GM12878 (cell line): ENCODE measurements at regions not wholly inside any gene's neighbourhood (a gene's known extent, or its start where the extent isn't known, plus 50 kb on each side); places are given as distances from the start of the nearest gene placed in this dataset.

Experiments used
- ATAC-seq: fragments of 200-7000 bp; cut with Tn5 transposase; 3 replicates; pipeline ENCODE4 v1.9.1; 2020; ENCODE audit warnings: mild to moderate bottlenecking, moderate library complexity
- BruUV-seq: library from RNA; stranded (reverse); fragments of 400-500 nt; replicated peaks from 2 replicates; lab custom pipeline; 2021; lab: Mats Ljungman, UMichigan
- CTCF ChIA-PET: fragments of 300-600 bp; sonication (Branson Sonifier 250); formaldehyde crosslinking; extraction: SDS; loops from one replicate; lab custom pipeline; 2021; ENCODE audit warnings: inconsistent platforms; lab: Yijun Ruan, JAX
- POLR2A ChIA-PET: fragments of 350-600 bp; formaldehyde crosslinking; extraction: SDS; loops from one replicate; lab custom pipeline; 2021; ENCODE audit warnings: inconsistent platforms; lab: Charles Lee
- RAD21 ChIA-PET: fragments of 300-600 bp; sonication (Branson Sonifier 250); formaldehyde crosslinking; loops from one replicate; lab custom pipeline; 2023; ENCODE audit warnings: antibody characterized with exemption; ENCODE audit not compliant: unreplicated experiment; lab: Charles Lee
- SMC1A ChIA-PET: fragments of 300-600 bp; sonication (Branson Sonifier 250); formaldehyde crosslinking; loops from one replicate; lab custom pipeline; 2023; ENCODE audit not compliant: unreplicated experiment, uncharacterized antibody; lab: Charles Lee
- DNase-seq: peaks from one replicate; pipeline ENCODE4 v3.0.0-alpha.2; 2011; ENCODE audit warnings: low read depth, low spot score
- FAIRE-seq: peaks from 3 replicates; lab custom pipeline; 2011; peaks lifted over from hg19 to GRCh38; lab: Jason Lieb, UNC
- H2AFZ ChIP-seq: 2 replicates; pipeline ENCODE4 v1.6.0; 2011; ENCODE audit warnings: low read depth, low read length, control low read depth; ENCODE audit not compliant: control insufficient read depth
- H3K27ac ChIP-seq: 2 replicates; pipeline ENCODE4 v1.5.1; 2011; ENCODE audit warnings: control low read depth; ENCODE audit not compliant: control insufficient read depth, insufficient read depth
- H3K27me3 ChIP-seq, 2 experiments: replicated peaks in 1 of 2; 2 replicates each; pipeline versions ENCODE4 v1.6.0 to v1.6.1; 2011; ENCODE audit warnings: low read length in 1 of 2; ENCODE audit not compliant: control insufficient read depth in 2 of 2, insufficient read depth in 2 of 2
- H3K36me3 ChIP-seq, 2 experiments: 2 replicates each; pipeline ENCODE4 v1.5.1; 2011; ENCODE audit warnings: low read length in 1 of 2; ENCODE audit not compliant: control insufficient read depth in 2 of 2, insufficient read depth in 2 of 2
- H3K4me1 ChIP-seq: 2 replicates; pipeline ENCODE4 v1.6.1; 2011; ENCODE audit warnings: mild to moderate bottlenecking, low read length, moderate library complexity, mixed read lengths; ENCODE audit not compliant: control insufficient read depth, insufficient read depth
- H3K4me2 ChIP-seq: 2 replicates; pipeline ENCODE4 v1.6.0; 2011; ENCODE audit warnings: control low read depth; ENCODE audit not compliant: control insufficient read depth, insufficient read depth
- H3K4me3 ChIP-seq: fragments of 200-600 bp; sonication (generic); 2 replicates; pipeline ENCODE4 v1.5.1; 2016
- H3K79me2 ChIP-seq: 2 replicates; pipeline ENCODE4 v1.6.0; 2011; ENCODE audit warnings: low read length; ENCODE audit not compliant: control insufficient read depth, insufficient read depth
- H3K9ac ChIP-seq: 2 replicates; pipeline ENCODE4 v1.8.0; 2011; ENCODE audit warnings: low read length, control low read depth, mixed read lengths; ENCODE audit not compliant: control insufficient read depth, insufficient read depth
- H3K9me3 ChIP-seq: replicated peaks from 3 replicates; pipeline ENCODE4 v1.5.1; 2011; ENCODE audit warnings: mild to moderate bottlenecking, low read length; ENCODE audit not compliant: control insufficient read depth, insufficient read depth
- H4K20me1 ChIP-seq: 2 replicates; pipeline ENCODE4 v1.6.0; 2011; ENCODE audit not compliant: control insufficient read depth, insufficient read depth
- ASH2L ChIP-seq: fragments of 300-600, 200-600 bp; sonication (generic); IDR thresholded peaks from 2 replicates; pipeline ENCODE4 v1.6.1; 2017; ENCODE audit warnings: low read depth, mild to moderate bottlenecking, borderline replicate concordance
- ATF7 ChIP-seq: fragments of 450-650 bp; IDR thresholded peaks from 2 replicates; pipeline ENCODE4 v1.6.1; 2016; ENCODE audit warnings: low read depth, mild to moderate bottlenecking
- CBX5 ChIP-seq: sonication (generic); IDR thresholded peaks from 2 replicates; pipeline ENCODE4 v1.6.1; 2016; ENCODE audit warnings: low read depth, moderate library complexity, mild to moderate bottlenecking, inconsistent platforms
- E2F8 ChIP-seq: fragments of 450-650 bp; IDR thresholded peaks from 2 replicates; pipeline ENCODE4 v1.6.1; 2018; ENCODE audit warnings: mild to moderate bottlenecking, low read depth, moderate library complexity; ENCODE audit not compliant: partially characterized antibody
- EED ChIP-seq: sonication (generic); IDR thresholded peaks from 2 replicates; pipeline ENCODE4 v1.6.1; 2016; ENCODE audit warnings: antibody characterized with exemption, low read depth
- EP300 ChIP-seq, 2 experiments: fragments of 150-350 bp in 1 of 2; IDR thresholded peaks; 2 replicates each; pipeline ENCODE4 v1.6.1; 2011 to 2012; ENCODE audit warnings: low read depth in 2 of 2, low read length in 2 of 2, borderline replicate concordance in 1 of 2, improper control_type of control experiment in 1 of 2, inconsistent platforms in 1 of 2; ENCODE audit not compliant: control insufficient read depth in 1 of 2
- FOS ChIP-seq: IDR thresholded peaks from 3 replicates; pipeline ENCODE4 v1.6.1; 2011; ENCODE audit warnings: borderline replicate concordance; ENCODE audit not compliant: insufficient read length; ENCODE audit errors: extremely low read depth
- GATAD2B ChIP-seq: fragments of 450-650 bp; conservative IDR thresholded peaks from 2 replicates; pipeline ENCODE4 v1.6.1; 2017; ENCODE audit warnings: low read depth, mild to moderate bottlenecking, moderate library complexity
- IKZF2 ChIP-seq, 2 experiments: fragments of 450-650 bp; IDR thresholded peaks; 2 replicates each; pipeline ENCODE4 v1.6.1; 2017; ENCODE audit warnings: mild to moderate bottlenecking in 2 of 2, moderate library complexity in 2 of 2
- JUND ChIP-seq: IDR thresholded peaks from 2 replicates; pipeline ENCODE4 v1.6.1; 2012; ENCODE audit warnings: low read depth, mild to moderate bottlenecking, low read length, improper control_type of control experiment, moderate library complexity
- RCOR1 ChIP-seq: conservative IDR thresholded peaks from 2 replicates; pipeline ENCODE4 v1.6.1; 2012; ENCODE audit warnings: low read depth, low read length, improper control_type of control experiment
- RELA ChIP-seq: fragments of 450-650 bp; IDR thresholded peaks from 2 replicates; pipeline ENCODE4 v1.8.0; 2014; ENCODE audit warnings: borderline replicate concordance; ENCODE audit not compliant: partially characterized antibody
- SIX5 ChIP-seq: IDR thresholded peaks from 2 replicates; pipeline ENCODE4 v1.6.1; 2011; ENCODE audit warnings: mild to moderate bottlenecking, low read depth, low read length, moderate library complexity; ENCODE audit not compliant: severe bottlenecking
- SRF ChIP-seq, 2 experiments: IDR thresholded peaks; 2 replicates each; pipeline ENCODE4 v1.6.1; 2011; ENCODE audit warnings: low read depth in 2 of 2, low read length in 2 of 2, mild to moderate bottlenecking in 1 of 2, moderate library complexity in 1 of 2
- ZBTB11 ChIP-seq: fragments of 450-650 bp; formaldehyde crosslinking; IDR thresholded peaks from 2 replicates; pipeline ENCODE4 v1.5.0; 2022; ENCODE audit warnings: mild to moderate bottlenecking, missing genetic modification characterization
- ZZZ3 ChIP-seq: IDR thresholded peaks from 2 replicates; pipeline ENCODE4 v1.6.1; 2011; ENCODE audit warnings: low read depth; ENCODE audit not compliant: control insufficient read depth, insufficient read length
- WGBS: methylation state at CpG from one replicate; pipeline ENCODE4 v1.1.6; 2016; ENCODE audit warnings: low lambda C conversion rate; ENCODE audit not compliant: insufficient replicate concordance, insufficient coverage; ENCODE audit errors: missing lambda C conversion rate; 5-methylcytosine and 5-hydroxymethylcytosine counted together
- in situ Hi-C: fragments of 300-500 bp; cut with MboI; formaldehyde crosslinking; loops from 9 replicates; pipeline ENCODE4 v1.14.3; 2018; ENCODE audit warnings: mixed read lengths
- intact Hi-C: fragments of 100-400 bp; cut with micrococcal nuclease; formaldehyde crosslinking; loops from one replicate; pipeline ENCODE4 v1.14.2; 2022; ENCODE audit not compliant: unreplicated experiment
- TF ChIP-seq, protein P1 (sequence below): IDR thresholded peaks from 2 replicates; pipeline ENCODE4 v1.6.1; 2011; ENCODE audit warnings: low read depth, low read length, improper control_type of control experiment, borderline replicate concordance

DNA sequence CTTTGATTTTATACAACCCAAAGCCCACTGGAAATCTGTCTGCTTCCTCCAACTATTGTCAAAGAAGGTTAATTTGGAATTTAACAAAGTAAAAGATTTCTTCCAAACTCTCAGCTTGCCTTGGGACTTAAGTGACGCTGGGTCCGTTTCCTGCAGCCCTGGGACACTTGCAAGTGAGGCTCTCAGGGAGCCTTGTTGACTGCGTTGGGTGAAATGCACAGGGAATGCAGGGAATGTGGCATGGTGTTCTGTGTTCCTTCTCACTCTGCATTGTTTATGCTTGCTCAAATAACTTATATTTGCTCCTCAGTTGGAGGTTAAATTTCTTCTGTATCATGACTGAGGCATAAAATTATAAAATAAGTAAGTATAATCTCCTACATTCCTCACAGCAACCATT lies 60.9 kb upstream of the TJP1 start (continued):
- no peak for TF ChIP-seq E2F8
- TF ChIP-seq FOS = no peak
- TF ChIP-seq EP300 (IDR thresholded peaks at IDR 0.05; ENCODE audit: borderline replicate concordance in 1 of 2, control insufficient read depth in 1 of 2, low read depth in 2 of 2, low read length in 2 of 2) = no peak
- TF ChIP-seq, protein P1, sequence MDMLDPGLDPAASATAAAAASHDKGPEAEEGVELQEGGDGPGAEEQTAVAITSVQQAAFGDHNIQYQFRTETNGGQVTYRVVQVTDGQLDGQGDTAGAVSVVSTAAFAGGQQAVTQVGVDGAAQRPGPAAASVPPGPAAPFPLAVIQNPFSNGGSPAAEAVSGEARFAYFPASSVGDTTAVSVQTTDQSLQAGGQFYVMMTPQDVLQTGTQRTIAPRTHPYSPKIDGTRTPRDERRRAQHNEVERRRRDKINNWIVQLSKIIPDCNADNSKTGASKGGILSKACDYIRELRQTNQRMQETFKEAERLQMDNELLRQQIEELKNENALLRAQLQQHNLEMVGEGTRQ = no peak
- TF ChIP-seq, all 136 proteins: peak for 0

GRCh38 chr15:29880886-29881285 lies 58.6 kb upstream of the TJP1 start:
- Histone ChIP-seq H2AFZ (no peak overlapping the region), H3K9me3 (no peaks in the 10 kb centered on the region), H3K27ac (no peak overlapping the region), H3K36me3 (no peaks in the 10 kb centered on the region), H3K27me3 (no peaks in the 10 kb centered on the region), H3K9ac (no peak overlapping the region), H4K20me1 (no peaks in the 10 kb centered on the region), H3K4me1 (no peaks in the 10 kb centered on the region), H3K4me2 (no peak overlapping the region), H3K4me3 (no peak overlapping the region), H3K79me2 (no peaks in the 10 kb centered on the region)
- 58% methylated on average over 4 of the region's 4 CpGs for WGBS
- RAD21 ChIA-PET = no interaction called here
- POLR2A ChIA-PET = no interaction called here
- in situ Hi-C loops = no loop called here
- no peak for ATAC-seq
- intact Hi-C loops = no loop called here
- BruUV-seq = no TSS peak
- SMC1A ChIA-PET = no interaction called here
- no peak for FAIRE-seq
- no peak for DNase-seq
- CTCF ChIA-PET = no interaction called here
- TF ChIP-seq EED (no peak), RELA (no peak), ZZZ3 (no peak), CBX5 (no peak), SRF (IDR thresholded peaks at IDR 0.05; ENCODE audit: low read depth in 2 of 2, low read length in 2 of 2) (no peak), IKZF2 (IDR thresholded peaks at IDR 0.05) (no peak), GATAD2B (no peak), JUND (no peak), SIX5 (no peak), FOS (no peak), ASH2L (no peak), ATF7 (no peak), ZBTB11 (no peak), RCOR1 (no peak)
